Daoy (cell line): ENCODE measurements at regions not wholly inside any gene's neighbourhood (a gene's known extent, or its start where the extent isn't known, plus 50 kb on each side); places are given as distances from the start of the nearest gene placed in this dataset.
"Not testable (repeated sequence)": the region's sequence is repeated elsewhere in the genome, so short reads cannot be mapped to it uniquely, and the experiment has no call there.

Experiments
- DNase-seq: peaks from one replicate; pipeline ENCODE4 v3.0.0-alpha.2; 2015; ENCODE audit warnings: low read depth

- DNase-seq: no peak
These were observed 78.4 kb downstream of the ADAMTS15 start for GRCh38 chr11:130526846-130527245.

GRCh38 chr11:130527636-130528297 is 79.3 kb downstream of the ADAMTS15 start:
- peak; percentile 81 for DNase-seq

GRCh38 chr11:130528298-130529261 is 80.1 kb downstream of the ADAMTS15 start:
- DNase-seq: peak; percentile 83

- no peak for DNase-seq
These were observed 80.9 kb downstream of the ADAMTS15 start for GRCh38 chr11:130529366-130529765.

- DNase-seq: no peak
These were observed 82.6 kb downstream of the ADAMTS15 start for GRCh38 chr11:130531061-130531460.

- no peak for DNase-seq
These were observed 84.8 kb downstream of the ADAMTS15 start for GRCh38 chr11:130533113-130533798.

GRCh38 chr11:130533871-130534270 is 85.4 kb downstream of the ADAMTS15 start:
- DNase-seq: no peak

- no peak for DNase-seq
These were observed 86.1 kb downstream of the ADAMTS15 start for GRCh38 chr11:130534551-130534950.

- no peak for DNase-seq
These were observed 87.1 kb downstream of the ADAMTS15 start for GRCh38 chr11:130535520-130535919.

- no peak for DNase-seq
These were observed 87.9 kb downstream of the ADAMTS15 start for GRCh38 chr11:130536106-130537040.

GRCh38 chr11:130539680-130540079 is 91.2 kb downstream of the ADAMTS15 start:
- DNase-seq: not testable (repeated sequence)

GRCh38 chr11:130544266-130544665 is 95.8 kb downstream of the ADAMTS15 start:
- no peak for DNase-seq

- DNase-seq: no peak
These were observed 97.1 kb downstream of the ADAMTS15 start for GRCh38 chr11:130545449-130546072.

GRCh38 chr11:130546438-130546837 is 98.0 kb downstream of the ADAMTS15 start:
- DNase-seq: no peak

GRCh38 chr11:130546901-130547694 is 98.7 kb downstream of the ADAMTS15 start:
- DNase-seq: no peak

GRCh38 chr11:130547761-130548490 is 99.5 kb downstream of the ADAMTS15 start:
- no peak for DNase-seq

- peak; percentile 24 for DNase-seq
These were observed 100.0 kb downstream of the ADAMTS15 start for GRCh38 chr11:130548491-130548833.

GRCh38 chr11:130549393-130549999 is 101.1 kb downstream of the ADAMTS15 start:
- no peak for DNase-seq

GRCh38 chr11:130550150-130550549 is 101.7 kb downstream of the ADAMTS15 start:
- no peak for DNase-seq
